GM12872 (cell line): ENCODE measurements at regions not wholly inside any gene's neighbourhood (a gene's known extent, or its start where the extent isn't known, plus 50 kb on each side); places are given as distances from the start of the nearest gene placed in this dataset.

Source experiments
- TF ChIP-seq, protein P1 (sequence below): IDR thresholded peaks from 3 replicates; pipeline ENCODE4 v1.5.1; 2011; ENCODE audit warnings: low read depth, mild to moderate bottlenecking, low read length, moderate library complexity; ENCODE audit not compliant: insufficient read depth

DNA sequence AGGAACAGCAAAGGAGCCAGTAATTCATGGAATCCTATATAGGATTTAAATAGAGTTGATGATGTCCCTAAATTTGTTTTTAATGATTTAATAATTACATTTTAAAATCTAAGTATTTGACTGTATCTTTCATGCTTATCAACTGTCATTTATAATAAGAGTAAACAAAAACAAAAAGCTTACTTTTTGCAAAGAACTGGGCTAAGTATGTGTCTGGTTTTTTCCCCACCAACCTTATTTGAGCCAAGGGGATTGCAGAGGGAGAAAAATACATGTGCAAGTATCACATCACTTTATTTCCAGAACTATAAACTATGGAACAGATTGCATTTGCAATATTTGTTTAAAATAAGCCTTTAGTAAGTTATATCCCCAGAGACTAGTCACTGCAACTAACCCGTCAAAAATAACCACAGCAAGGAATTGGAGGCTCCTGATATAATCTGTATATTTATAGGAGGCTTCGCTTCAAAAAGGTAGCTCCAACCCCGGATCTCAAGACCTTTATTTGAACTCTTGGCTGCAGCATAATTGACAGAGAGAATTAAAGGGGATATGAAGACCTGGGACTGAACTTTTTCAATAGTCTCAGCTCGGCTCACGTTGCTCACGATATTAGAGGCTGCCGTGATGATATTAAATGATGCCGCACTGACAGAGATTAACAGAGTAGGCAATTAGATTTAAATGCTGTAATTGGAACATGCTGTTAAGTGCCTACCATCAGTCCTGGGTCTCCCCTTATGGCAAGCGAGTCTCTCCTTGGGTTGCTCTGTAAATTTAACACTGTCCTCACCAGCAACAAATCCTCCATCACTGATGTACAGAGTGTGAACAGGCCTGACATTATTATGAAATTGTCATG is 329.1 kb upstream of the NFIA start:
- TF ChIP-seq, protein P1, sequence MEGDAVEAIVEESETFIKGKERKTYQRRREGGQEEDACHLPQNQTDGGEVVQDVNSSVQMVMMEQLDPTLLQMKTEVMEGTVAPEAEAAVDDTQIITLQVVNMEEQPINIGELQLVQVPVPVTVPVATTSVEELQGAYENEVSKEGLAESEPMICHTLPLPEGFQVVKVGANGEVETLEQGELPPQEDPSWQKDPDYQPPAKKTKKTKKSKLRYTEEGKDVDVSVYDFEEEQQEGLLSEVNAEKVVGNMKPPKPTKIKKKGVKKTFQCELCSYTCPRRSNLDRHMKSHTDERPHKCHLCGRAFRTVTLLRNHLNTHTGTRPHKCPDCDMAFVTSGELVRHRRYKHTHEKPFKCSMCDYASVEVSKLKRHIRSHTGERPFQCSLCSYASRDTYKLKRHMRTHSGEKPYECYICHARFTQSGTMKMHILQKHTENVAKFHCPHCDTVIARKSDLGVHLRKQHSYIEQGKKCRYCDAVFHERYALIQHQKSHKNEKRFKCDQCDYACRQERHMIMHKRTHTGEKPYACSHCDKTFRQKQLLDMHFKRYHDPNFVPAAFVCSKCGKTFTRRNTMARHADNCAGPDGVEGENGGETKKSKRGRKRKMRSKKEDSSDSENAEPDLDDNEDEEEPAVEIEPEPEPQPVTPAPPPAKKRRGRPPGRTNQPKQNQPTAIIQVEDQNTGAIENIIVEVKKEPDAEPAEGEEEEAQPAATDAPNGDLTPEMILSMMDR, result no peak

DNA sequence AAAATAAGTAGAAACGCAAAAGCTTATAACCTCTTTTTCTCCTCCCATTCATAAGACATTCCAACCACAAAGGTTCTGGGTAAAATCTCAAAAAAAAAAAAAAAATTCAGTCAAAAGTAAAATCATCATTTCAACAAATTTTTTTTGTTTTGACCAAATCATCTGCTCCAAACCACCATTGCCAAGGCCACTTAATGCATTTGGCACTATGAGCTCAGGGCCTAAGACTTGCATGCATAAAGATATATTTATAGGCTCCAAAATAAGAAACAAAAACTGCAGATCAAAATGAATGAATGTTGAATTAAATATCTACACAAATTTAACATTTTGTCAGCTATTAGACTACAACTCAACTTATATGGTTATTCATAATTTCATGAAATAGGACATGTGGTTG is 331.1 kb upstream of the NFIA start:
- TF ChIP-seq, protein P1, result no peak

DNA sequence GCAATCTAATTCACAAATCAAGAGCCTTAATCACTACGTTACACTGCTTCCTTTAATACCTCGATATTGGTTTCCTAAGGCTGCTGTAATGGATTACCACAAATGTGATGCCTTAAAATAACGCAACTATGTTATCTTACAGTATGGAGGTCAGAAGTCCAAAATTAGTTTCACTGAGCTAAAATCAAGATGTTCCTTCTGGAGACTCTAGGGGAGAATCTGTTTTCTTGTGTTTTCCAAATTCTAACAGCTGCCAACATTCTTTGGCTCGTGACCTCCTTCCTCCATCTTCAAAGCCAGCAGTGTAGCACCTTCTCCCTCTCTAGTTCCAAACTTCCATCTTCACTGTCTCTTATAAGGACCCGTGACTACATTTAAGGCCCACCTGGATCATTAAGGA is 335.0 kb upstream of the NFIA start:
- TF ChIP-seq, protein P1, result no peak

DNA sequence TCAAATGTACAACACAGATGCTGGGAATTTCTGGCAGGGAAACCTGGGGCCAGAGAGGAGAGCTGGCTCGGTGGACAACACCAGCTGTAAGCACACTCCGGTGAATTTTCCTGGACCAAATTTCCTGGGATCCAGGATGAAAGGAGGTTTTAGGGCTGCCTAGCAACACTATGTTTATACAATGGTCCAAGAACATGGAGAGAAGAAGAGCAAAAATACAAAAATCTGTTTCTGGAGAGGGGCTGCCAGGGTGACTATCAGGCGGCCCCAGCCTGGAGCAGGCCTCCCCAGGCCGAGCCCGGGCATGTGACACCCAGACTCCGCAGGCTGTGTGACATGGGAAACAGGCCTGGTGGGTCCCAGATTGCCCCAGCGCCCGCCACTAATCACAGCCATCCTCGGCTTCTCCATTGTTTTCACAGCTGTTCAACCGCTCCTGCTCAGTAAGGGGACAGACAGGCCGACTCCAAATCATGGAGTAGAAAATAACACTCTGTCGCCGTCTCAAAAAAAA is 336.0 kb upstream of the NFIA start:
- TF ChIP-seq, protein P1, result no peak

DNA sequence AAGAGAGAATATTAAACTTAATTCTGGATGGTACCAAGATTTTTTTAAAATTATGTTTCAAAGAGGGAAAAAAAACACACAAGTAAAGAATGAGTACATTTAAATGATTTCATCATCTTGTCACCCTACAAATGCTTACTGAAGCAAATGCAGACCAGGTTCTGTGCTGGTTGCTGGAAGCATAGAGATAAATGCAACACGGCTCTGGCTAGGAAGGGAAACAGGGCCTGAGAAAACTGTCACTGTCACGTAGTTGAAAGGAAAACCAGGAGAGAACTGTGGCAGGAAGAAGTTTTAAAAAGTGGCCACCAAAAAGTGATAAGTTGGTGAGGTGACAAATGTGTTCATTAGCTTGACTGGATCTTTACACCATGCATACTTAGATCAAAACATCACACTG is 336.9 kb upstream of the NFIA start:
- TF ChIP-seq, protein P1, result no peak

DNA sequence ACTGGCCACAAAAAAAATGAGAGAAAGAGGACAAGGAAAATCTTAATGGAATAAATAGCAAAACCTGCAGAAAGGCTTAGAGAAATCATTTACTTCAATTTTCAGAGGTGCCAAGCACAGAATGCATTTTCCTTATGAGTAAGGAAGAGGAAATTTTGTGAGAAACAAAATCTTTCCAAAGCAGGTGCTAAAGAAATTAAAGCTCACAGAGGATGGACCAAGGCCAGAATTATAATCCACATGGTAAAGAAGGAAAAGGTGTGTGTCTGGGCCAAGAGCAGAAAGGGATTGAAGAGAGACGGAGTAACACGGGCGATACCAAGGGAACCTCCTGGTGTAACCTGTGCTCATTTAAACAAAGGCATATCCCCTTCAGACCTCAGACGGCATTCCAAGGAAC is 340.0 kb upstream of the NFIA start:
- TF ChIP-seq, protein P1, result no peak

DNA sequence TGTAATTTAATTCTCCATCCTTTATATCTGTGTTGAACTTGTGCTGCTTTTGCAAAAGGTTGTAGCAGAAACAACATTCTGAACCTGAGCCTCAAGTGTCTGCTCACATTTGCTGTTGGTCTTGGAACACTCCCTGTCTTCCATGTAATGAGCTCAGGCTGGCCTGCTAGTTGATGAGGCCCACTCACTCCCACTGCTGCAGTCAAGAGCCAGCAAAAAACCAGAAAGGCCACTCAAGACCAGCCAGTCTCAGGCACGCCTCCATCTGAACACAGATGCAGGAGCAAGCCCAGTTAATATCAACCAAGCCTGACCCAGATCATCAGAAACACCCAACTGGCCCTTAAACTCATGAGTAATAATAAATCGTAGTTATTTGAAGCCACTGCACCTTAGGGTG is 342.2 kb upstream of the NFIA start:
- TF ChIP-seq, protein P1, result no peak
